ENCODE measurements at regions not wholly inside any gene's neighbourhood (a gene's known extent, or its start where the extent isn't known, plus 50 kb on each side); places are given as distances from the start of the nearest gene placed in this dataset.

DNA sequence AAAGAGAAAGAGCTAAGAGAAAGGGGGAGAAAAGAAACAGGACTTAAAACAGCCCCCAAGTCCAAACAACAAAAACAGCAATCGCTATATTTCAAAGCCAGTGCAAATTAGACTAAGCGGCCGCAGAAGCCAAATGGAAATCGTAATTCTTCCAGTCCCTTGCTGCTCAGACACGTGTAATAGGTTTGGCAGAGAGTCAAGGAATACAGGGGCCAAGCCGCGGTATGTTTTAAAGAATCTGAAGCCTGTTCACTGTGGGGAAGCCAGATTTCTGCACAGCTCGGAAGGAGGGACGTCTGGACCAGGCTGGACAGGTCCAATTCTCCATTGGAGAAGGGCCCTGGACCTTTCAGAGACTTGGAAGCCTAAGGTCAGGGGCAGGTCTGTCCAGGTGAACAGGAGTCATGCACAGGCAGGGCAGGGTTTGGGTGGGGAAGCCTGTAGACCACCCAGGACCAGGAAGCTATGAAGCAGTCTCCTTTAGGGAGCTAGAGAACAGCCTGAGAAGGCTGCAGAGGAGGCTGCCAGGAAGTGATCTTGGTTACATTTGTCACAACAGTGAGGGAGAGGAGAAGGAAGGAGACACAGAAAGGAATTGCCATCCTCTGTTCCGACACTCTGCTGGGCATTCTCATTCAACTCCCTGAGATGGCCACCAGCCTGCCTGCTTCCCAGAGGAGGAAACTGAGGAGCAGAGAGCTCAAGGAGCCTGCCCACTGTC lies 265.5 kb upstream of the ISX start (continued):
- TF ChIP-seq, protein P1, sequence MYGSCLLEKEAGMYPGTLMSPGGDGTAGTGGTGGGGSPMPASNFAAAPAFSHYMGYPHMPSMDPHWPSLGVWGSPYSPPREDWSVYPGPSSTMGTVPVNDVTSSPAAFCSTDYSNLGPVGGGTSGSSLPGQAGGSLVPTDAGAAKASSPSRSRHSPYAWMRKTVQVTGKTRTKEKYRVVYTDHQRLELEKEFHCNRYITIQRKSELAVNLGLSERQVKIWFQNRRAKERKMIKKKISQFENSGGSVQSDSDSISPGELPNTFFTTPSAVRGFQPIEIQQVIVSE (CRISPR knock-in tag; IDR thresholded peaks at IDR 0.05; ENCODE audit: borderline replicate concordance), result no peak
- TF ChIP-seq NFATC4 (CRISPR knock-in tag; IDR thresholded peaks at IDR 0.05) (no peak), ATF1 (CRISPR knock-in tag; IDR thresholded peaks at IDR 0.05) (no peak), MXD4 (CRISPR knock-in tag; IDR thresholded peaks at IDR 0.05; ENCODE audit: borderline replicate concordance) (no peak), ELF4 (CRISPR knock-in tag; IDR thresholded peaks at IDR 0.05; ENCODE audit: low read depth) (no peak), MYBL2 (CRISPR knock-in tag; IDR thresholded peaks at IDR 0.05) (no peak)
- TF ChIP-seq, protein P2, sequence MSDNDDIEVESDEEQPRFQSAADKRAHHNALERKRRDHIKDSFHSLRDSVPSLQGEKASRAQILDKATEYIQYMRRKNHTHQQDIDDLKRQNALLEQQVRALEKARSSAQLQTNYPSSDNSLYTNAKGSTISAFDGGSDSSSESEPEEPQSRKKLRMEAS (CRISPR knock-in tag; IDR thresholded peaks at IDR 0.05), result no peak
- TF ChIP-seq, protein P3, sequence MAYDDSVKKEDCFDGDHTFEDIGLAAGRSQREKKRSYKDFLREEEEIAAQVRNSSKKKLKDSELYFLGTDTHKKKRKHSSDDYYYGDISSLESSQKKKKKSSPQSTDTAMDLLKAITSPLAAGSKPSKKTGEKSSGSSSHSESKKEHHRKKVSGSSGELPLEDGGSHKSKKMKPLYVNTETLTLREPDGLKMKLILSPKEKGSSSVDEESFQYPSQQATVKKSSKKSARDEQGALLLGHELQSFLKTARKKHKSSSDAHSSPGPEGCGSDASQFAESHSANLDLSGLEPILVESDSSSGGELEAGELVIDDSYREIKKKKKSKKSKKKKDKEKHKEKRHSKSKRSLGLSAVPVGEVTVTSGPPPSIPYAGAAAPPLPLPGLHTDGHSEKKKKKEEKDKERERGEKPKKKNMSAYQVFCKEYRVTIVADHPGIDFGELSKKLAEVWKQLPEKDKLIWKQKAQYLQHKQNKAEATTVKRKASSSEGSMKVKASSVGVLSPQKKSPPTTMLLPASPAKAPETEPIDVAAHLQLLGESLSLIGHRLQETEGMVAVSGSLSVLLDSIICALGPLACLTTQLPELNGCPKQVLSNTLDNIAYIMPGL (CRISPR knock-in tag; IDR thresholded peaks at IDR 0.05), result no peak
- TF ChIP-seq, protein P4, sequence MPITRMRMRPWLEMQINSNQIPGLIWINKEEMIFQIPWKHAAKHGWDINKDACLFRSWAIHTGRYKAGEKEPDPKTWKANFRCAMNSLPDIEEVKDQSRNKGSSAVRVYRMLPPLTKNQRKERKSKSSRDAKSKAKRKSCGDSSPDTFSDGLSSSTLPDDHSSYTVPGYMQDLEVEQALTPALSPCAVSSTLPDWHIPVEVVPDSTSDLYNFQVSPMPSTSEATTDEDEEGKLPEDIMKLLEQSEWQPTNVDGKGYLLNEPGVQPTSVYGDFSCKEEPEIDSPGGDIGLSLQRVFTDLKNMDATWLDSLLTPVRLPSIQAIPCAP (CRISPR knock-in tag; IDR thresholded peaks at IDR 0.05), result no peak
- TF ChIP-seq, protein P5, sequence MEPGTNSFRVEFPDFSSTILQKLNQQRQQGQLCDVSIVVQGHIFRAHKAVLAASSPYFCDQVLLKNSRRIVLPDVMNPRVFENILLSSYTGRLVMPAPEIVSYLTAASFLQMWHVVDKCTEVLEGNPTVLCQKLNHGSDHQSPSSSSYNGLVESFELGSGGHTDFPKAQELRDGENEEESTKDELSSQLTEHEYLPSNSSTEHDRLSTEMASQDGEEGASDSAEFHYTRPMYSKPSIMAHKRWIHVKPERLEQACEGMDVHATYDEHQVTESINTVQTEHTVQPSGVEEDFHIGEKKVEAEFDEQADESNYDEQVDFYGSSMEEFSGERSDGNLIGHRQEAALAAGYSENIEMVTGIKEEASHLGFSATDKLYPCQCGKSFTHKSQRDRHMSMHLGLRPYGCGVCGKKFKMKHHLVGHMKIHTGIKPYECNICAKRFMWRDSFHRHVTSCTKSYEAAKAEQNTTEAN (CRISPR knock-in tag; IDR thresholded peaks at IDR 0.05), result no peak
- TF ChIP-seq, protein P6, sequence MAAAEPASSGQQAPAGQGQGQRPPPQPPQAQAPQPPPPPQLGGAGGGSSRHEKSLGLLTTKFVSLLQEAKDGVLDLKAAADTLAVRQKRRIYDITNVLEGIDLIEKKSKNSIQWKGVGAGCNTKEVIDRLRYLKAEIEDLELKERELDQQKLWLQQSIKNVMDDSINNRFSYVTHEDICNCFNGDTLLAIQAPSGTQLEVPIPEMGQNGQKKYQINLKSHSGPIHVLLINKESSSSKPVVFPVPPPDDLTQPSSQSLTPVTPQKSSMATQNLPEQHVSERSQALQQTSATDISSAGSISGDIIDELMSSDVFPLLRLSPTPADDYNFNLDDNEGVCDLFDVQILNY (CRISPR knock-in tag; IDR thresholded peaks at IDR 0.05), result no peak

DNA sequence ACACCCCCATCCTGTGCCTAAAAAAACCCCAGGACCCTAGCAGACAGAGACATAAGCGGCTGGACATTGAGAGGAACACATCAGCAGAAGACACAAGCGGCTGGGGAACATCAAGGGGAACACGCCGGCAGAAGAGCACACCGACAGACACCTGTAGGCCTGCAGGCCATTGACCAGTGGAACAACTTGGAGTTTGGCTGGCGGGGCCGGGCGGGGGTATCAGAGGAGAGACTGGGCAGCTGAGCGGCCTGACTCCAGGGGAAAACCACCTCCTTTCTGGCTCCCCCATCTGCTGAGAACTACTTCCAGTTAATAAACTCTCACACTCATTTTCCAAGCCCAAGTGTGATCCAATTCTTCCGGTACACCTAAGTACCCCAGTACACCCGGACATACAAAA lies 264.7 kb upstream of the ISX start:
- CTCF ChIA-PET, result no interaction called here
- Mint-ChIP-seq H3K27me3 (ENCODE audit: low read depth) (no peaks in the 10 kb centered on the region; the same call in 1 of the 2 replicates), H3K9me3 (peaks cover 10% of the 10 kb centered on the region; the same call in 1 of the 2 replicates), H3K36me3 (no peaks in the 10 kb centered on the region), H3K4me3 (no peak overlapping the region), H3K4me1 (peaks cover 18% of the 10 kb centered on the region), H3K27ac (no peak overlapping the region)
- POLR2A ChIA-PET, result interaction anchor here (0.6 kb wide), 2 partner anchors 808 to 814 kb away, joined by 3 to 4 read pairs; no protein-coding TSS in a partner anchor
- no peak for DNase-seq (ENCODE audit: low spot score)
- ATAC-seq, result no peak
- TF ChIP-seq SP1 (CRISPR knock-in tag; conservative IDR thresholded peaks at IDR 0.05) (no peak), CREB1 (CRISPR knock-in tag; IDR thresholded peaks at IDR 0.05) (no peak), ZNF416 (CRISPR knock-in tag; IDR thresholded peaks at IDR 0.05) (no peak), JUN (CRISPR knock-in tag; IDR thresholded peaks at IDR 0.05) (no peak), MYBL2 (CRISPR knock-in tag; IDR thresholded peaks at IDR 0.05) (no peak)
- TF ChIP-seq, protein P7, sequence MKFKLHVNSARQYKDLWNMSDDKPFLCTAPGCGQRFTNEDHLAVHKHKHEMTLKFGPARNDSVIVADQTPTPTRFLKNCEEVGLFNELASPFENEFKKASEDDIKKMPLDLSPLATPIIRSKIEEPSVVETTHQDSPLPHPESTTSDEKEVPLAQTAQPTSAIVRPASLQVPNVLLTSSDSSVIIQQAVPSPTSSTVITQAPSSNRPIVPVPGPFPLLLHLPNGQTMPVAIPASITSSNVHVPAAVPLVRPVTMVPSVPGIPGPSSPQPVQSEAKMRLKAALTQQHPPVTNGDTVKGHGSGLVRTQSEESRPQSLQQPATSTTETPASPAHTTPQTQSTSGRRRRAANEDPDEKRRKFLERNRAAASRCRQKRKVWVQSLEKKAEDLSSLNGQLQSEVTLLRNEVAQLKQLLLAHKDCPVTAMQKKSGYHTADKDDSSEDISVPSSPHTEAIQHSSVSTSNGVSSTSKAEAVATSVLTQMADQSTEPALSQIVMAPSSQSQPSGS (CRISPR knock-in tag; IDR thresholded peaks at IDR 0.05; ENCODE audit: borderline replicate concordance, low read depth), result no peak
- TF ChIP-seq, protein P8, sequence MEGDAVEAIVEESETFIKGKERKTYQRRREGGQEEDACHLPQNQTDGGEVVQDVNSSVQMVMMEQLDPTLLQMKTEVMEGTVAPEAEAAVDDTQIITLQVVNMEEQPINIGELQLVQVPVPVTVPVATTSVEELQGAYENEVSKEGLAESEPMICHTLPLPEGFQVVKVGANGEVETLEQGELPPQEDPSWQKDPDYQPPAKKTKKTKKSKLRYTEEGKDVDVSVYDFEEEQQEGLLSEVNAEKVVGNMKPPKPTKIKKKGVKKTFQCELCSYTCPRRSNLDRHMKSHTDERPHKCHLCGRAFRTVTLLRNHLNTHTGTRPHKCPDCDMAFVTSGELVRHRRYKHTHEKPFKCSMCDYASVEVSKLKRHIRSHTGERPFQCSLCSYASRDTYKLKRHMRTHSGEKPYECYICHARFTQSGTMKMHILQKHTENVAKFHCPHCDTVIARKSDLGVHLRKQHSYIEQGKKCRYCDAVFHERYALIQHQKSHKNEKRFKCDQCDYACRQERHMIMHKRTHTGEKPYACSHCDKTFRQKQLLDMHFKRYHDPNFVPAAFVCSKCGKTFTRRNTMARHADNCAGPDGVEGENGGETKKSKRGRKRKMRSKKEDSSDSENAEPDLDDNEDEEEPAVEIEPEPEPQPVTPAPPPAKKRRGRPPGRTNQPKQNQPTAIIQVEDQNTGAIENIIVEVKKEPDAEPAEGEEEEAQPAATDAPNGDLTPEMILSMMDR (IDR thresholded peaks at IDR 0.05), result no peak
- TF ChIP-seq, protein P9, sequence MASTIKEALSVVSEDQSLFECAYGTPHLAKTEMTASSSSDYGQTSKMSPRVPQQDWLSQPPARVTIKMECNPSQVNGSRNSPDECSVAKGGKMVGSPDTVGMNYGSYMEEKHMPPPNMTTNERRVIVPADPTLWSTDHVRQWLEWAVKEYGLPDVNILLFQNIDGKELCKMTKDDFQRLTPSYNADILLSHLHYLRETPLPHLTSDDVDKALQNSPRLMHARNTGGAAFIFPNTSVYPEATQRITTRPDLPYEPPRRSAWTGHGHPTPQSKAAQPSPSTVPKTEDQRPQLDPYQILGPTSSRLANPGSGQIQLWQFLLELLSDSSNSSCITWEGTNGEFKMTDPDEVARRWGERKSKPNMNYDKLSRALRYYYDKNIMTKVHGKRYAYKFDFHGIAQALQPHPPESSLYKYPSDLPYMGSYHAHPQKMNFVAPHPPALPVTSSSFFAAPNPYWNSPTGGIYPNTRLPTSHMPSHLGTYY (CRISPR knock-in tag; IDR thresholded peaks at IDR 0.05), result no peak
- TF ChIP-seq, protein P10, sequence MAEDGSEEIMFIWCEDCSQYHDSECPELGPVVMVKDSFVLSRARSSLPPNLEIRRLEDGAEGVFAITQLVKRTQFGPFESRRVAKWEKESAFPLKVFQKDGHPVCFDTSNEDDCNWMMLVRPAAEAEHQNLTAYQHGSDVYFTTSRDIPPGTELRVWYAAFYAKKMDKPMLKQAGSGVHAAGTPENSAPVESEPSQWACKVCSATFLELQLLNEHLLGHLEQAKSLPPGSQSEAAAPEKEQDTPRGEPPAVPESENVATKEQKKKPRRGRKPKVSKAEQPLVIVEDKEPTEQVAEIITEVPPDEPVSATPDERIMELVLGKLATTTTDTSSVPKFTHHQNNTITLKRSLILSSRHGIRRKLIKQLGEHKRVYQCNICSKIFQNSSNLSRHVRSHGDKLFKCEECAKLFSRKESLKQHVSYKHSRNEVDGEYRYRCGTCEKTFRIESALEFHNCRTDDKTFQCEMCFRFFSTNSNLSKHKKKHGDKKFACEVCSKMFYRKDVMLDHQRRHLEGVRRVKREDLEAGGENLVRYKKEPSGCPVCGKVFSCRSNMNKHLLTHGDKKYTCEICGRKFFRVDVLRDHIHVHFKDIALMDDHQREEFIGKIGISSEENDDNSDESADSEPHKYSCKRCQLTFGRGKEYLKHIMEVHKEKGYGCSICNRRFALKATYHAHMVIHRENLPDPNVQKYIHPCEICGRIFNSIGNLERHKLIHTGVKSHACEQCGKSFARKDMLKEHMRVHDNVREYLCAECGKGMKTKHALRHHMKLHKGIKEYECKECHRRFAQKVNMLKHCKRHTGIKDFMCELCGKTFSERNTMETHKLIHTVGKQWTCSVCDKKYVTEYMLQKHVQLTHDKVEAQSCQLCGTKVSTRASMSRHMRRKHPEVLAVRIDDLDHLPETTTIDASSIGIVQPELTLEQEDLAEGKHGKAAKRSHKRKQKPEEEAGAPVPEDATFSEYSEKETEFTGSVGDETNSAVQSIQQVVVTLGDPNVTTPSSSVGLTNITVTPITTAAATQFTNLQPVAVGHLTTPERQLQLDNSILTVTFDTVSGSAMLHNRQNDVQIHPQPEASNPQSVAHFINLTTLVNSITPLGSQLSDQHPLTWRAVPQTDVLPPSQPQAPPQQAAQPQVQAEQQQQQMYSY (CRISPR knock-in tag; IDR thresholded peaks at IDR 0.05), result no peak
- TF ChIP-seq, protein P11, sequence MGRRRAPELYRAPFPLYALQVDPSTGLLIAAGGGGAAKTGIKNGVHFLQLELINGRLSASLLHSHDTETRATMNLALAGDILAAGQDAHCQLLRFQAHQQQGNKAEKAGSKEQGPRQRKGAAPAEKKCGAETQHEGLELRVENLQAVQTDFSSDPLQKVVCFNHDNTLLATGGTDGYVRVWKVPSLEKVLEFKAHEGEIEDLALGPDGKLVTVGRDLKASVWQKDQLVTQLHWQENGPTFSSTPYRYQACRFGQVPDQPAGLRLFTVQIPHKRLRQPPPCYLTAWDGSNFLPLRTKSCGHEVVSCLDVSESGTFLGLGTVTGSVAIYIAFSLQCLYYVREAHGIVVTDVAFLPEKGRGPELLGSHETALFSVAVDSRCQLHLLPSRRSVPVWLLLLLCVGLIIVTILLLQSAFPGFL (CRISPR knock-in tag; IDR thresholded peaks at IDR 0.05; ENCODE audit: borderline replicate concordance), result no peak

All from WTC11 (cell line).